AG04450 (cell line): ENCODE measurements at regions not wholly inside any gene's neighbourhood (a gene's known extent, or its start where the extent isn't known, plus 50 kb on each side); places are given as distances from the start of the nearest gene placed in this dataset.

Source experiments
- CTCF ChIA-PET: fragments of 300-600, 350-600 bp; formaldehyde crosslinking; extraction: SDS; loops from one replicate; lab custom pipeline; 2022; ENCODE audit warnings: antibody characterized with exemption, inconsistent platforms; lab: Charles Lee
- POLR2A ChIA-PET: fragments of 350-600 bp; formaldehyde crosslinking; extraction: SDS; loops from one replicate; lab custom pipeline; 2021; ENCODE audit warnings: antibody characterized with exemption, inconsistent platforms; lab: Yijun Ruan, JAX
- DNase-seq: peaks from one replicate; pipeline ENCODE4 v3.0.0-alpha.2; 2011; ENCODE audit warnings: low read depth, low spot score
- H3K27ac ChIP-seq: one replicate; pipeline ENCODE4 v1.5.1; 2012; ENCODE audit warnings: low read depth, low read length, control low read depth
- H3K27me3 ChIP-seq: one replicate; pipeline ENCODE4 v1.6.0; 2012; ENCODE audit warnings: low read length; ENCODE audit not compliant: control insufficient read depth, insufficient read depth
- H3K4me3 ChIP-seq: 2 replicates; pipeline ENCODE4 v1.5.1; 2011; ENCODE audit warnings: mild to moderate bottlenecking, low read depth, low read length, control low read depth
- H3K9me3 ChIP-seq: 2 replicates; pipeline ENCODE4 v1.5.1; 2012; ENCODE audit warnings: low read length; ENCODE audit not compliant: control insufficient read depth, insufficient read depth
- CTCF ChIP-seq: IDR thresholded peaks from 2 replicates; pipeline ENCODE4 v1.5.1; 2011; ENCODE audit warnings: low read depth, low read length, control low read depth, inconsistent platforms

GRCh38 chr13:34031610-34032009 lies 213.7 kb downstream of the RFC3 start:
- no peak overlapping the region for H3K4me3 ChIP-seq
- no peak for DNase-seq
- TF ChIP-seq CTCF: no peak
- CTCF ChIA-PET: no interaction called here
- no peaks in the 10 kb centered on the region; the same call in 1 of the 2 replicates for H3K9me3 ChIP-seq
- no peak overlapping the region for H3K27ac ChIP-seq
- POLR2A ChIA-PET: no interaction called here
- H3K27me3 ChIP-seq: no peaks in the 10 kb centered on the region

GRCh38 chr13:34034411-34034810 lies 216.5 kb downstream of the RFC3 start:
- TF ChIP-seq CTCF: no peak
- H3K27me3 ChIP-seq: no peaks in the 10 kb centered on the region
- no peak overlapping the region for H3K27ac ChIP-seq
- no peaks in the 10 kb centered on the region; the same call in 1 of the 2 replicates for H3K9me3 ChIP-seq
- ChIA-PET POLR2A (no interaction called here), CTCF (no interaction called here)
- no peak overlapping the region for H3K4me3 ChIP-seq
- DNase-seq: no peak

- Histone ChIP-seq H3K4me3 (no peak overlapping the region), H3K27me3 (no peaks in the 10 kb centered on the region), H3K9me3 (no peaks in the 10 kb centered on the region), H3K27ac (no peak overlapping the region)
- no peak for DNase-seq
- ChIA-PET CTCF (interaction anchor here (0.6 kb wide), 1 partner anchor 22 kb away, joined by 3 read pairs; no protein-coding TSS in a partner anchor), POLR2A (no interaction called here)
- TF ChIP-seq CTCF: no peak
These were observed 217.2 kb downstream of the RFC3 start for GRCh38 chr13:34035178-34035577.

- CTCF ChIA-PET: interaction anchor here (0.6 kb wide), 2 partner anchors 21 to 106 kb away, joined by 3 read pairs; no protein-coding TSS in a partner anchor
- H3K4me3 ChIP-seq: no peak overlapping the region
- POLR2A ChIA-PET: no interaction called here
- no peaks in the 10 kb centered on the region for H3K27me3 ChIP-seq
- no peak overlapping the region for H3K27ac ChIP-seq
- no peak for DNase-seq
- no peaks in the 10 kb centered on the region for H3K9me3 ChIP-seq
- TF ChIP-seq CTCF: no peak
These were observed 217.9 kb downstream of the RFC3 start for GRCh38 chr13:34035676-34036325.

- ChIA-PET CTCF (interaction anchor here (1.1 to 1.3 kb wide), 3 partner anchors 25 to 237 kb away, joined by 3 to 5 read pairs (median 4); no protein-coding TSS in a partner anchor), POLR2A (no interaction called here)
- DNase-seq: no peak
- TF ChIP-seq CTCF: no peak
- no peak overlapping the region for H3K4me3 ChIP-seq
- no peaks in the 10 kb centered on the region for H3K9me3 ChIP-seq
- no peak overlapping the region for H3K27ac ChIP-seq
- no peaks in the 10 kb centered on the region for H3K27me3 ChIP-seq
These were observed 219.9 kb downstream of the RFC3 start for GRCh38 chr13:34037636-34038540.
